ENCODE measurements at regions not wholly inside any gene's neighbourhood (a gene's known extent, or its start where the extent isn't known, plus 50 kb on each side); places are given as distances from the start of the nearest gene placed in this dataset.
"Not testable (repeated sequence)": the region's sequence is repeated elsewhere in the genome, so short reads cannot be mapped to it uniquely, and the experiment has no call there.

- H3K4me3 ChIP-seq (ENCODE audit: extremely low read depth in 1 of 4, insufficient read depth in 2 of 4, low read depth in 3 of 4, low read length in 4 of 4); H3K36me3 ChIP-seq (ENCODE audit: control insufficient read depth in 2 of 4, insufficient read depth in 4 of 4, low read length in 3 of 4); H2AFZ ChIP-seq (ENCODE audit: low read length); H4K8ac ChIP-seq (ENCODE audit: extremely low read depth, insufficient read depth, low read length); H3K27me3 ChIP-seq (replicated peaks in 1 of 4; ENCODE audit: control insufficient read depth in 3 of 4, extremely low read depth in 1 of 4, insufficient read depth in 3 of 4, low read length in 3 of 4); H2BK12ac ChIP-seq (ENCODE audit: low read depth, low read length); H4K5ac ChIP-seq (ENCODE audit: insufficient read length, low read depth, low read length); H3K4me1 ChIP-seq (replicated peaks in 1 of 4; ENCODE audit: control insufficient read depth in 3 of 4, insufficient read depth in 4 of 4, low read length in 3 of 4); H4K20me1 ChIP-seq (replicated peaks in 1 of 2; ENCODE audit: control insufficient read depth in 1 of 2, insufficient read depth in 2 of 2, low read length in 2 of 2); H3K14ac ChIP-seq (ENCODE audit: insufficient read length); POLR2A ChIA-PET (ENCODE audit: partially characterized antibody); FAIRE-seq; H3K18ac ChIP-seq (ENCODE audit: extremely low read depth, low read length); H3K23ac ChIP-seq (ENCODE audit: insufficient read length); DNase-seq (ENCODE audit: low read depth in 1 of 2, low spot score in 2 of 2); H3K4me2 ChIP-seq (ENCODE audit: insufficient read depth in 1 of 2, low read depth in 2 of 2, low read length in 2 of 2); H3K79me2 ChIP-seq (ENCODE audit: control insufficient read depth in 1 of 2, insufficient read depth in 2 of 2, low read length in 2 of 2); CTCF ChIA-PET (ENCODE audit: partially characterized antibody); H3K23me2 ChIP-seq (ENCODE audit: low read depth, low read length); H2BK120ac ChIP-seq (replicated peaks; ENCODE audit: low read depth, low read length); H3K4ac ChIP-seq (replicated peaks; ENCODE audit: insufficient read length, low read depth, low read length); H2BK15ac ChIP-seq (ENCODE audit: low read length); H3K27ac ChIP-seq (ENCODE audit: low read depth, low read length); H2AK5ac ChIP-seq (ENCODE audit: low read depth, low read length); H3K9ac ChIP-seq (replicated peaks in 1 of 4; ENCODE audit: extremely low read depth in 1 of 4, low read depth in 3 of 4, low read length in 3 of 4); H4K91ac ChIP-seq (replicated peaks; ENCODE audit: insufficient read length, low read length); H2BK20ac ChIP-seq (ENCODE audit: low read length); H2BK5ac ChIP-seq (ENCODE audit: low read depth, low read length); H3K56ac ChIP-seq (replicated peaks; ENCODE audit: insufficient read length, low read depth, low read length); H3K79me1 ChIP-seq (ENCODE audit: low read depth, low read length): not testable (repeated sequence)
- H3K9me3 ChIP-seq (ENCODE audit: insufficient read depth in 2 of 2, low read depth in 1 of 2, low read length in 1 of 2), result peaks cover 34 to 68% of the 10 kb centered on the region in 2 experiments; a peak in 3 of 4 replicates
- WGBS, 2 experiments (ENCODE audit: extremely low coverage in 1 of 2, insufficient coverage in 1 of 2, insufficient read length in 1 of 2, insufficient replicate concordance in 2 of 2, low coverage in 1 of 2, low lambda C conversion rate in 2 of 2, missing lambda C conversion rate in 1 of 2), result 75% methylated on average over 3 of the region's 3 CpGs; no CpG with 5 or more reads in 1 of the 2 experiments
Observed at GRCh38 chr14:106012361-106012725, 486.0 kb downstream of the TMEM121 start.

Data from H1 (cell line).